Cardiac muscle cell (in vitro differentiated cells and primary cell): ENCODE measurements at regions not wholly inside any gene's neighbourhood (a gene's known extent, or its start where the extent isn't known, plus 50 kb on each side); places are given as distances from the start of the nearest gene placed in this dataset.

Source experiments
- DNase-seq, 2 donors: peaks; one replicate each; pipeline versions ENCODE4 v3.0.0 to v3.0.0-alpha.2; 2010 to 2017; ENCODE audit warnings: low read depth in 1 of 2, low spot score in 1 of 2
- H3K27ac ChIP-seq: fragments of 200-600 bp; sonication (generic); 2 replicates; pipeline ENCODE4 v1.5.1; 2016
- H3K27me3 ChIP-seq: fragments of 200-600 bp; sonication (generic); 2 replicates; pipeline ENCODE4 v1.6.0; 2016; ENCODE audit warnings: control low read depth
- H3K36me3 ChIP-seq: fragments of 200-600 bp; sonication (generic); 2 replicates; pipeline ENCODE4 v1.5.1; 2016; ENCODE audit warnings: control low read depth
- H3K4me1 ChIP-seq: fragments of 200-600 bp; sonication (generic); 2 replicates; pipeline ENCODE4 v1.8.1; 2017; ENCODE audit warnings: low read depth, mild to moderate bottlenecking, mixed run types
- H3K4me3 ChIP-seq: fragments of 200-600 bp; sonication (generic); 2 replicates; pipeline ENCODE4 v1.5.1; 2016; ENCODE audit warnings: mild to moderate bottlenecking
- H3K9me3 ChIP-seq: fragments of 200-600 bp; sonication (generic); 2 replicates; pipeline ENCODE4 v1.5.1; 2017; ENCODE audit warnings: low read depth, mild to moderate bottlenecking, control low read depth
- TF ChIP-seq, protein P1 (sequence below): IDR thresholded peaks from 2 replicates; pipeline ENCODE4 v1.5.1; 2012; ENCODE audit warnings: low read depth, mild to moderate bottlenecking, low read length

DNA sequence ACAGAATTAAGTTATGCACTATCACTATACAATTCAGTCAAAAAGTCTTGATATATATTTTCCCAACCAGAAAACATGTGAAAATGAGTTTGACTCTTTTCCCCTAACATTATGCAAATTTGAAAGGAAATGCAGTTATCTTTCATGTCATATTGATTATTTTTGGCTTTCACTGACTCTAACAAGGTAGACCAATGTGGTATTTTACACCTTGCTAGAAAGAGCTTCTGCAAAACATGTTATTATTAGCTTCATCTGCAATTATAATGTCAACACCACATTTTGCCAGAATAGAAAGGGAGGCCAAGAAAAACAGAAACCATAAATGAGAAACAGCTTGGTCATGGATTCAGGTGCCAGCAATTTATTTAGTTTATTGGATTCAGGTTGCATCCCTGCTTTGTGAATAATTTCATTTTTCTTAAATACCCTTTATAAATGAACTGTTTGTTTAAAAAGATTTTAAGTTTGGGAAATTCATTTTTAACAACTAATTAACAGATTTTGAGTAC is 226.1 kb upstream of the GJE1 start:
- TF ChIP-seq, protein P1, sequence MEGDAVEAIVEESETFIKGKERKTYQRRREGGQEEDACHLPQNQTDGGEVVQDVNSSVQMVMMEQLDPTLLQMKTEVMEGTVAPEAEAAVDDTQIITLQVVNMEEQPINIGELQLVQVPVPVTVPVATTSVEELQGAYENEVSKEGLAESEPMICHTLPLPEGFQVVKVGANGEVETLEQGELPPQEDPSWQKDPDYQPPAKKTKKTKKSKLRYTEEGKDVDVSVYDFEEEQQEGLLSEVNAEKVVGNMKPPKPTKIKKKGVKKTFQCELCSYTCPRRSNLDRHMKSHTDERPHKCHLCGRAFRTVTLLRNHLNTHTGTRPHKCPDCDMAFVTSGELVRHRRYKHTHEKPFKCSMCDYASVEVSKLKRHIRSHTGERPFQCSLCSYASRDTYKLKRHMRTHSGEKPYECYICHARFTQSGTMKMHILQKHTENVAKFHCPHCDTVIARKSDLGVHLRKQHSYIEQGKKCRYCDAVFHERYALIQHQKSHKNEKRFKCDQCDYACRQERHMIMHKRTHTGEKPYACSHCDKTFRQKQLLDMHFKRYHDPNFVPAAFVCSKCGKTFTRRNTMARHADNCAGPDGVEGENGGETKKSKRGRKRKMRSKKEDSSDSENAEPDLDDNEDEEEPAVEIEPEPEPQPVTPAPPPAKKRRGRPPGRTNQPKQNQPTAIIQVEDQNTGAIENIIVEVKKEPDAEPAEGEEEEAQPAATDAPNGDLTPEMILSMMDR = no peak
- Histone ChIP-seq H3K36me3 (no peaks in the 10 kb centered on the region), H3K4me1 (no peaks in the 10 kb centered on the region), H3K4me3 (no peak overlapping the region), H3K27ac (no peak overlapping the region), H3K27me3 (no peaks in the 10 kb centered on the region), H3K9me3 (no peaks in the 10 kb centered on the region)
- DNase-seq = no peak

DNA sequence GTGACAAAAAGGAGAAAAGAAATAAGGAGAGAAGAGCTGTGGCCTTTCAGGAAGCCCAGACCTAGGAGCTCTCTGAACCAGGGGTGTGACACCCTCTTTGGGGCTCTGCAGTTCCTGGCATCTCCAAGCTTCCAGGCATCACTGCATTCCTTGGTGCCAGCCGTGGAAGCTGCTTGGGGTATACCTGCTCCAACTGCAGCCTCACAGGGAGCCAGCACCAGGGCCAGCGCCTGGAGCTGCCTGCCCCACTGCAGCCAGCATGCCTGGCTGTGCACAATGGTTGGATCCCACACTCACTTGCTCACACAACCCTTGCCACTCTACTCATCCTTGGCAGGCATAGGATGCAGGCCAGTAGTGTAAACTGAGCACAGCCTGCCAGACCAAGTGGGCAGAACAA is 242.1 kb upstream of the GJE1 start:
- Histone ChIP-seq H3K27me3 (no peaks in the 10 kb centered on the region), H3K4me3 (no peak overlapping the region), H3K27ac (no peak overlapping the region), H3K36me3 (no peaks in the 10 kb centered on the region), H3K9me3 (no peaks in the 10 kb centered on the region), H3K4me1 (no peaks in the 10 kb centered on the region)
- peak in 1 of 2 donors; percentile 2 for DNase-seq
- TF ChIP-seq, protein P1 = no peak

DNA sequence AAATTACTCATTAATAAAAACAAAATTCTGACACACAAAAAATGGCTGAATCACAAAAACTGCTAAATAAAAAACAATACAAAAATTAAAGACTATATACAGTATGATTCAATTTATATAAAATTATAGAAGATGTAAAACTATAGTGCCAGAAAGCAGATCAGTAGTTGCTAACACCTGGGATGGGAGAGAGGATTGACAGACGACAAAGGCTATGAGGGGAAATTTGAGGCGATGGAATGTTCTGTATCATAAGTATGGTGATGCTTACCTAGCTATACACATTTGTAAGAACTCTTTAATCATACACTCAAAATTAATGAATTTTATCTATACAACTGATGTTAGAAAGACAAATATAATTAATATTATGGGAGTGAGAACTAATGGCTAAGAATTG is 247.9 kb upstream of the GJE1 start:
- Histone ChIP-seq H3K4me1 (no peaks in the 10 kb centered on the region), H3K27me3 (no peaks in the 10 kb centered on the region)
- TF ChIP-seq, protein P1 = no peak

DNA sequence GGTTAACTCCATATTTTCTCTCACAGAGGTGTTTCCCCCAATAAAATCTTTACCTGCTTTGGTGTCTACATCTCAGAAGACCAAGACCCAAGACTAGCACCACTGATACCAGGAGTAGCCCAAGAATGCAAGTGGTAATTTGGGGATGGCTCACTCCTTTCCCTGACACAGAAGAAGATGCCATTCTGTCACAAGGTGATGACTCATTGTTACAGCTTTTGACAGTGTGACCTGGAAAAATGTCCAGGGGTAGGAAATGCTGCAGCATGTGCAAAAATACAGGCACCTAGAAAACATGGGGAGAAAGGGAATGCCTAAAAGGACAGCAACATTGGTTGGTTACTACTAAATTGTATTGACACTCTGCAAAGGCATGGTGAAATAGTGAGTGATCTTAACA is 254.0 kb upstream of the GJE1 start:
- H3K36me3 ChIP-seq = no peaks in the 10 kb centered on the region
- H3K4me3 ChIP-seq = no peak overlapping the region
- no peaks in the 10 kb centered on the region for H3K4me1 ChIP-seq
- no peaks in the 10 kb centered on the region for H3K9me3 ChIP-seq
- no peak overlapping the region for H3K27ac ChIP-seq
- no peaks in the 10 kb centered on the region for H3K27me3 ChIP-seq
- TF ChIP-seq, protein P1 = no peak
- DNase-seq = no peak

More for the DNA sequence above, 247.9 kb upstream of the GJE1 start:
- Histone ChIP-seq H3K9me3 (no peaks in the 10 kb centered on the region), H3K36me3 (no peaks in the 10 kb centered on the region), H3K4me3 (no peak overlapping the region), H3K27ac (no peak overlapping the region)
- no peak for DNase-seq

DNA sequence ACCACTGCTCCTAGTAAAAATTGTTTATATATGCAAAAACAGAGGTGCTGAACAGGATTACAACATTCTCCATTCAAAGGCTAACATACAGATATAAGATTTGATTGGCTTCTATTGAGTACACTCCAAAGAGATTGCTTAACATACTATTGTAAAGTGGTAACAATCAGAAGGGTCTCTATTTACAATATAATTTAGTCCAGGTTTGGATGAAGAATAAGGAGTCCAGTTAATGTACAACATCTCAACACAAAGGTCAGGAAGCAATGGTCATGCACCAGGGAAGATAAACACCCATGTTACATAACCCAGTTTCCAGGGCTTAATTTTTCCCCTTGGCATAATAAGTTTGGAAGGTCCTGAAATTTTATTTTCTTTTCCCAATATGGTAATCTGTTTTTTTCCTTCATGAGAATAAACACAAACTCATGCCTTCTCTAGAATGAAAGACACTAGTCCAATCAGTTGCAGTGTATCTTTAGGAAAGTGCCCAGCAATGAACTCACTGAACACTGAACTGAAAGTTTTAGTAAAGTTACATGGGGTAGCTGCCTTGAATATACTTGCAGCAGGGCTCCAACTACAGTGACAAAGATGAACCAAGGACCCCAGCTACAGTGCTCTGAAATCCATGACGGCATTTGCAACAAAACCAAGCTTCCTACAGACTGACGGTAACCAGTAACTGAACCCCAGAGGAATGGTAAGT is 255.3 kb upstream of the GJE1 start:
- DNase-seq = peak in 1 of 2 donors; percentile 4
- no peaks in the 10 kb centered on the region for H3K4me1 ChIP-seq
- no peak overlapping the region for H3K27ac ChIP-seq
- H3K4me3 ChIP-seq = no peak overlapping the region
- no peaks in the 10 kb centered on the region for H3K27me3 ChIP-seq
- no peaks in the 10 kb centered on the region for H3K36me3 ChIP-seq
- no peaks in the 10 kb centered on the region for H3K9me3 ChIP-seq
- TF ChIP-seq, protein P1 = no peak
